ENCODE measurements at regions not wholly inside any gene's neighbourhood (a gene's known extent, or its start where the extent isn't known, plus 50 kb on each side); places are given as distances from the start of the nearest gene placed in this dataset.

DNA sequence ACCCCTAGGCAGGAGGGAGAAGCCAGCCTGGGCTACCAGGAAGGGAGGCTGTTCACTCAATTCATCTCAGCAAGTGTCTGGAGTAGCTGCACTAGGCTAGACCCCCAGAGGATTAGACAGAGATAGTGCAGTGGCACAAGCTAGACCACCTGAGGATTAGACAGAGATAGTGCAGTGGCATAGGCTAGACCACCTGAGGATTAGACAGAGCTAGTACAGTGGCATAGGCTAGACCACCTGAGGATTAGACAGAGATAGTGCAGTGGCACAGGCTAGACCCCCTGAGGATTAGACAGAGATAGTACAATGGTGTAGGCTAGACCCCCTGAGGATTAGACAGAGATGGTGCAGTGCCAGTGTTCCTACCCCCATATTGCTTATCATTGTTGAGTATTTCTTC lies 74.1 kb upstream of the SDK2 start:
- Histone ChIP-seq H3K18ac (ENCODE audit: low read length) (no peak overlapping the region), H4K5ac (ENCODE audit: low read length) (no peak overlapping the region), H3K27me3 (ENCODE audit: insufficient read depth, low read length, poor library complexity) (no peaks in the 10 kb centered on the region), H3K4ac (ENCODE audit: low read depth, low read length) (no peak overlapping the region), H2BK15ac (replicated peaks; ENCODE audit: low read depth) (no peak overlapping the region), H3K36me3 (ENCODE audit: control insufficient read depth, insufficient read depth, low read length) (no peaks in the 10 kb centered on the region), H2AK5ac (ENCODE audit: low read length) (no peak overlapping the region), H3K27ac (ENCODE audit: low read depth, low read length) (no peak overlapping the region), H3K4me3 (ENCODE audit: low read length) (no peak overlapping the region), H3K79me1 (ENCODE audit: low read length) (no peaks in the 10 kb centered on the region), H3K4me1 (ENCODE audit: control insufficient read depth, low read depth, low read length) (no peaks in the 10 kb centered on the region), H3K9ac (ENCODE audit: low read length) (no peak overlapping the region), H3K79me2 (ENCODE audit: control insufficient read depth, insufficient read depth, low read length) (no peaks in the 10 kb centered on the region), H2BK5ac (ENCODE audit: low read length) (no peak overlapping the region), H3K56ac (ENCODE audit: low read length) (no peak overlapping the region), H2BK120ac (ENCODE audit: low read depth, low read length) (no peak overlapping the region), H3K4me2 (ENCODE audit: low read length) (no peak overlapping the region), H3K23ac (ENCODE audit: low read length) (no peak overlapping the region), H4K8ac (ENCODE audit: low read depth, low read length) (no peak overlapping the region)
- DNase-seq: peak; percentile 25

DNA sequence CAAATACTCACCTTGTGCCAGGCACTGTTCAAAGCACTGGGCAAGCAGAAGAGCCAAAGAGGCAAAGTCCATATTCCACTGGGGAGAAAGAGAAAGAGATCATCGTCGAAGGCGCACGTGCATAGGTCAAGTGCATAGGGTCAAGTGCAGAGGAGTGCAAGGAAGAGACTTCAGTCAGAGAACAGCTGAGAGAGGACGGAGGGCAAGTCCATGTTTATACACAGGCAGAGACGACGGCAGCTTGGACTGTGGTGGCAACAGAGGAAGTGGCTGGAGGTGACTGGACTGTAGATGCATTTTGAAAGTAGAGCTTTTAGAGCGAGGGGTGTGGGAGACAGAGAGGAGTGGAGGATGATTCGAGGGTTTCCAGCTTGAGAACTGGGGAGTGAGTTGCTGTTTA lies 74.7 kb upstream of the SDK2 start:
- no peak for DNase-seq
- Histone ChIP-seq H3K23ac (ENCODE audit: low read length) (no peak overlapping the region), H3K18ac (ENCODE audit: low read length) (no peak overlapping the region), H3K27ac (ENCODE audit: low read depth, low read length) (no peak overlapping the region), H3K4ac (ENCODE audit: low read depth, low read length) (no peak overlapping the region), H3K4me3 (ENCODE audit: low read length) (no peak overlapping the region), H3K27me3 (ENCODE audit: insufficient read depth, low read length, poor library complexity) (no peaks in the 10 kb centered on the region), H2BK15ac (replicated peaks; ENCODE audit: low read depth) (no peak overlapping the region), H3K79me1 (ENCODE audit: low read length) (no peaks in the 10 kb centered on the region), H3K4me2 (ENCODE audit: low read length) (no peak overlapping the region), H2BK5ac (ENCODE audit: low read length) (no peak overlapping the region), H4K5ac (ENCODE audit: low read length) (no peak overlapping the region), H3K4me1 (ENCODE audit: control insufficient read depth, low read depth, low read length) (no peaks in the 10 kb centered on the region), H3K56ac (ENCODE audit: low read length) (no peak overlapping the region), H3K9ac (ENCODE audit: low read length) (no peak overlapping the region), H2BK120ac (ENCODE audit: low read depth, low read length) (no peak overlapping the region), H3K79me2 (ENCODE audit: control insufficient read depth, insufficient read depth, low read length) (no peaks in the 10 kb centered on the region), H2AK5ac (ENCODE audit: low read length) (no peak overlapping the region), H3K36me3 (ENCODE audit: control insufficient read depth, insufficient read depth, low read length) (no peaks in the 10 kb centered on the region), H4K8ac (ENCODE audit: low read depth, low read length) (no peak overlapping the region)
- WGBS (ENCODE audit: extremely low coverage, insufficient coverage, low lambda C conversion rate): no CpG with 5 or more reads among the region's 9 CpGs

DNA sequence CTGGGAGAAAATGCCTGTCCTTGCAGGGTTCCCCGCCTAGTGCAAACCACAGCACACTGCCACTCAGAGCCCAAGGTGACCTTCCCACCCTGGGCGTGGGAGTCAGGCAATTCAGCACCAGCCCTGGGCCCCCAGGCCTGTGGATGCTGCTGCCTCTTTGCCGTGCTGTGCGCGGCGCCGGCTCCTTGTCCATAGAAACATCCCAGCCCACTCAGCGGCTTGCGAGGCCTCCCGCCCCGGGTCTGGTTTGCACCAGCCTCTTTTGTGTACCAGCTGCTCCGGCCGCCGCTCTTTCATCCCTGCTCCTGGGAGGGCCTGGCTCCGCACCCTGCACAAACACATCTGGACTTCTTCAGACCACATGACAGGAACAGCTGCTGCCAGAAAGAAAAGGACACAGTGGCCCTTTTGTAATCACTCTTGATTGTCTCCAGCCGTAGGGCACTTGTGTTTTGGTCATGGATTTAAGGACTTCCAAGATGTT lies 75.4 kb upstream of the SDK2 start:
- no peaks in the 10 kb centered on the region for H3K27me3 ChIP-seq (ENCODE audit: insufficient read depth, low read length, poor library complexity)
- H3K79me2 ChIP-seq (ENCODE audit: control insufficient read depth, insufficient read depth, low read length): no peaks in the 10 kb centered on the region
- no peak overlapping the region for H2BK120ac ChIP-seq (ENCODE audit: low read depth, low read length)
- no peaks in the 10 kb centered on the region for H3K36me3 ChIP-seq (ENCODE audit: control insufficient read depth, insufficient read depth, low read length)
- no peak overlapping the region for H4K8ac ChIP-seq (ENCODE audit: low read depth, low read length)
- no peak overlapping the region for H3K9ac ChIP-seq (ENCODE audit: low read length)
- no peaks in the 10 kb centered on the region for H3K79me1 ChIP-seq (ENCODE audit: low read length)
- no peak overlapping the region for H4K5ac ChIP-seq (ENCODE audit: low read length)
- no peak overlapping the region for H3K4ac ChIP-seq (ENCODE audit: low read depth, low read length)
- no peak overlapping the region for H3K4me3 ChIP-seq (ENCODE audit: low read length)
- peak overlapping the region; percentile 20 for H3K56ac ChIP-seq (ENCODE audit: low read length)
- no peak overlapping the region for H3K4me2 ChIP-seq (ENCODE audit: low read length)
- no peak overlapping the region for H3K27ac ChIP-seq (ENCODE audit: low read depth, low read length)
- H2AK5ac ChIP-seq (ENCODE audit: low read length): no peak overlapping the region
- H3K23ac ChIP-seq (ENCODE audit: low read length): no peak overlapping the region
- H2BK15ac ChIP-seq (replicated peaks; ENCODE audit: low read depth): no peak overlapping the region
- no peak for DNase-seq
- H3K4me1 ChIP-seq (ENCODE audit: control insufficient read depth, low read depth, low read length): no peaks in the 10 kb centered on the region
- WGBS (ENCODE audit: extremely low coverage, insufficient coverage, low lambda C conversion rate): no CpG with 5 or more reads among the region's 16 CpGs
- no peak overlapping the region for H2BK5ac ChIP-seq (ENCODE audit: low read length)
- H3K18ac ChIP-seq (ENCODE audit: low read length): no peak overlapping the region

DNA sequence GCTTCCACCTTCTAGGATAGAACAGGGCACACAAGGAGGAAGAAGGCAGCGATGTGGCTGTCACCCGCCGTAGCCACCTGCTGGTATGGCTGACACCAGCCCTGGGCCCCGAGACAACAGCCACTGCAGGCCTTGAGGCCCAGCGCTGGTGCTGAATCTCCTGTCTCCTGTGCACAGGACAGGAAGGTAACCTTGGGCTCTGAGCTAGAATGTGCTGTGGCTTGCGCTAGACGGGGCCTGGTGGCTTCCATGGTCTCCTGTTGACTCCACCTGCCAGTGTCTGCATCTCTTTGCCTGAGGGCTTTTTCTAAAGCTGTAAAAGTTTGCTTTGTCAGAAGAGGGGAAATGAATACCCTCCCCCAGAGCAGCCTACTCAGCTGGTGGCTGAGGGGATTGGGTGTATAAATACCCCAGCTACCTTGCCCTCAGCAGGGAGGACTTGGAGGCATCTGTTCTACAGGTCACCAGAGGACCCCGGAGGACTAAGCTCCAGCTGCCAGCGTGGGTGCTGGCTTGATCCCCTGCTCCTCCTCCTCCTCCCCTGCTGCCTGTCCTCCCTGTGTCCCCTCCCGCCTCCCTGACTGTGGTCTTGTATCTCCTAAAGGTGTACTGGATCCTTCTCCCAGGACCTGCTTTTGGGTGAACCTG lies 76.1 kb upstream of the SDK2 start:
- no CpG with 5 or more reads among the region's 10 CpGs for WGBS (ENCODE audit: extremely low coverage, insufficient coverage, low lambda C conversion rate)

DNA sequence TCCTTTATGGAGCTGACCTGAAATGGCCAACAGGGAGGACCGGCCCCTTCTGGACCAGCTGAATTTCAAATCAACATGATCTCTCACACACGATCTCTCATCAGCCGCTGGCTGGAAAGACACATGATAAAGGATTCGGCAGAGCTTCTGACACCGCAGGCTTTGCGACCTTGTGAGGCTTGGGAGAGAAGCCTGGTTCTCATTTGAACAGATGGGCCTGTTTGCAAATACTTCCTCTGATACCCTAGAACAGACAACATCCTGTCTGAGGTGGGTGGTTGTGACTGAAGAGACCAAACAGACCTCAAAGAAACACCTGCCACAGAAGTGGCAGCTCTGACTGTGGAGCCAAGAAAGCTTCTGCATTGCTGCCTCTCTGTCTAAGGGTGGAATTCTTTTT lies 77.9 kb upstream of the SDK2 start:
- no peak overlapping the region for H2BK15ac ChIP-seq (replicated peaks; ENCODE audit: low read depth)
- no peaks in the 10 kb centered on the region for H3K4me1 ChIP-seq (ENCODE audit: control insufficient read depth, low read depth, low read length)
- no peak overlapping the region for H4K8ac ChIP-seq (ENCODE audit: low read depth, low read length)
- no peak overlapping the region for H3K23ac ChIP-seq (ENCODE audit: low read length)
- H3K27ac ChIP-seq (ENCODE audit: low read depth, low read length): no peak overlapping the region
- H3K79me2 ChIP-seq (ENCODE audit: control insufficient read depth, insufficient read depth, low read length): no peaks in the 10 kb centered on the region
- H3K4me2 ChIP-seq (ENCODE audit: low read length): no peak overlapping the region
- H3K18ac ChIP-seq (ENCODE audit: low read length): no peak overlapping the region
- H3K56ac ChIP-seq (ENCODE audit: low read length): no peak overlapping the region
- peak; percentile 28 for DNase-seq
- H3K79me1 ChIP-seq (ENCODE audit: low read length): no peaks in the 10 kb centered on the region
- H3K4ac ChIP-seq (ENCODE audit: low read depth, low read length): no peak overlapping the region
- no peak overlapping the region for H2BK120ac ChIP-seq (ENCODE audit: low read depth, low read length)
- H3K9ac ChIP-seq (ENCODE audit: low read length): no peak overlapping the region
- no peak overlapping the region for H2AK5ac ChIP-seq (ENCODE audit: low read length)
- H3K36me3 ChIP-seq (ENCODE audit: control insufficient read depth, insufficient read depth, low read length): no peaks in the 10 kb centered on the region
- no peaks in the 10 kb centered on the region for H3K27me3 ChIP-seq (ENCODE audit: insufficient read depth, low read length, poor library complexity)
- H4K5ac ChIP-seq (ENCODE audit: low read length): no peak overlapping the region
- no CpG with 5 or more reads among the region's 6 CpGs for WGBS (ENCODE audit: extremely low coverage, insufficient coverage, low lambda C conversion rate)
- no peak overlapping the region for H3K4me3 ChIP-seq (ENCODE audit: low read length)
- H2BK5ac ChIP-seq (ENCODE audit: low read length): no peak overlapping the region

More for the DNA sequence above, 76.1 kb upstream of the SDK2 start:
- H2AK5ac ChIP-seq (ENCODE audit: low read length): peak overlapping the region; percentile 65
- H3K4me3 ChIP-seq (ENCODE audit: low read length): no peak overlapping the region
- no peak overlapping the region for H3K23ac ChIP-seq (ENCODE audit: low read length)
- no peak overlapping the region for H3K18ac ChIP-seq (ENCODE audit: low read length)
- no peak overlapping the region for H2BK5ac ChIP-seq (ENCODE audit: low read length)
- DNase-seq: peak; percentile 54
- peak overlapping the region; percentile 29 for H3K27ac ChIP-seq (ENCODE audit: low read depth, low read length)
- no peak overlapping the region for H4K8ac ChIP-seq (ENCODE audit: low read depth, low read length)
- no peaks in the 10 kb centered on the region for H3K79me2 ChIP-seq (ENCODE audit: control insufficient read depth, insufficient read depth, low read length)
- H3K36me3 ChIP-seq (ENCODE audit: control insufficient read depth, insufficient read depth, low read length): no peaks in the 10 kb centered on the region
- no peak overlapping the region for H4K5ac ChIP-seq (ENCODE audit: low read length)
- no peak overlapping the region for H3K9ac ChIP-seq (ENCODE audit: low read length)
- H3K27me3 ChIP-seq (ENCODE audit: insufficient read depth, low read length, poor library complexity): no peaks in the 10 kb centered on the region
- H3K4ac ChIP-seq (ENCODE audit: low read depth, low read length): no peak overlapping the region
- H3K56ac ChIP-seq (ENCODE audit: low read length): peak overlapping the region; percentile 19
- no peak overlapping the region for H3K4me2 ChIP-seq (ENCODE audit: low read length)
- no peak overlapping the region for H2BK15ac ChIP-seq (replicated peaks; ENCODE audit: low read depth)
- no peaks in the 10 kb centered on the region for H3K79me1 ChIP-seq (ENCODE audit: low read length)
- no peak overlapping the region for H2BK120ac ChIP-seq (ENCODE audit: low read depth, low read length)
- H3K4me1 ChIP-seq (ENCODE audit: control insufficient read depth, low read depth, low read length): no peaks in the 10 kb centered on the region

DNA sequence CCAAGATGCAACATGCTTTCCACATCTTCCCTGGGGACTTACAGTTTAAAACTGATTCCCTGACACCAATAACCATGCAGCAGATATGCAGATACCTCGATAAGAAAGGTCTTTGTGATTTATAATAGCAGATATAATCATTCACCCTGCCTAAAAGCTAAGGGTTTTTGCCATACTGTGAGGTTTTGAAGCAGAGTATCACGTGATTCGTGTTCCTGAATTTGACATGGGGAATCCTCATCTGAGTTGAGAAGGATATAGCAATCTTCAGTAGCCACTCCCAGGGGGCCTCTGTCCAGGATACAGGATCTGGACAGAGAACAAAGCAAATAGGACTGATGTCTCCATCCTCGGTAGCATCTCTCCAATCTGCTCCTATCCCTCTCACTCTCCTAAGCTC lies 79.1 kb upstream of the SDK2 start:
- Histone ChIP-seq H3K79me2 (ENCODE audit: control insufficient read depth, insufficient read depth, low read length) (no peaks in the 10 kb centered on the region), H3K79me1 (ENCODE audit: low read length) (no peaks in the 10 kb centered on the region), H2BK120ac (ENCODE audit: low read depth, low read length) (no peak overlapping the region), H2AK5ac (ENCODE audit: low read length) (no peak overlapping the region), H3K4me1 (ENCODE audit: control insufficient read depth, low read depth, low read length) (no peaks in the 10 kb centered on the region), H3K4ac (ENCODE audit: low read depth, low read length) (no peak overlapping the region), H2BK15ac (replicated peaks; ENCODE audit: low read depth) (no peak overlapping the region), H4K8ac (ENCODE audit: low read depth, low read length) (no peak overlapping the region), H3K18ac (ENCODE audit: low read length) (no peak overlapping the region), H4K5ac (ENCODE audit: low read length) (no peak overlapping the region), H3K4me3 (ENCODE audit: low read length) (no peak overlapping the region), H3K4me2 (ENCODE audit: low read length) (no peak overlapping the region), H3K23ac (ENCODE audit: low read length) (no peak overlapping the region), H3K56ac (ENCODE audit: low read length) (no peak overlapping the region), H3K27ac (ENCODE audit: low read depth, low read length) (no peak overlapping the region), H3K9ac (ENCODE audit: low read length) (no peak overlapping the region), H2BK5ac (ENCODE audit: low read length) (no peak overlapping the region), H3K36me3 (ENCODE audit: control insufficient read depth, insufficient read depth, low read length) (no peaks in the 10 kb centered on the region), H3K27me3 (ENCODE audit: insufficient read depth, low read length, poor library complexity) (no peaks in the 10 kb centered on the region)
- no peak for DNase-seq
- WGBS (ENCODE audit: extremely low coverage, insufficient coverage, low lambda C conversion rate): no CpG with 5 or more reads among the region's 4 CpGs

Data from mesendoderm (in vitro differentiated cells).